ENCODE measurements at regions not wholly inside any gene's neighbourhood (a gene's known extent, or its start where the extent isn't known, plus 50 kb on each side); places are given as distances from the start of the nearest gene placed in this dataset.
"Not testable (repeated sequence)": the region's sequence is repeated elsewhere in the genome, so short reads cannot be mapped to it uniquely, and the experiment has no call there.

DNA sequence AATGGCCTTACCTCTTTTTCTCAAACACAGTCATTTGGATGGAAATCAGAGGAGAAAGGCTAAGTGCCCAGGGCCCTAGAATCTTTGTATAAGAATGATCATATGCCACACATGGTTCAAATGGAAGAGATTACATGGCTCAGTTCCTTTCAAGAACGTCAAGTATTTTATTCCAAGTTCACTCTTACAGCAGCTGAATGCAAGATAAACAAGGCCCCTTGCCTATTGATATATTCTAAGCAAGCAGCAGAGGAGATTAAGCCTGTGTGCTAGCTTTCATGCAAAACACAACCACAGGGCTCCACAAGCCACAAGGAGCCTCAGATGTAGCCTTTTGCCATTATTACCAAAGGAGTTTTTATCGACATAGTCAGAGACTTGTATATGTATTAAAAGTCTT, 55.3 kb upstream of the SLCO6A1 start:
- no peak for DNase-seq (ENCODE audit: low spot score)

DNA sequence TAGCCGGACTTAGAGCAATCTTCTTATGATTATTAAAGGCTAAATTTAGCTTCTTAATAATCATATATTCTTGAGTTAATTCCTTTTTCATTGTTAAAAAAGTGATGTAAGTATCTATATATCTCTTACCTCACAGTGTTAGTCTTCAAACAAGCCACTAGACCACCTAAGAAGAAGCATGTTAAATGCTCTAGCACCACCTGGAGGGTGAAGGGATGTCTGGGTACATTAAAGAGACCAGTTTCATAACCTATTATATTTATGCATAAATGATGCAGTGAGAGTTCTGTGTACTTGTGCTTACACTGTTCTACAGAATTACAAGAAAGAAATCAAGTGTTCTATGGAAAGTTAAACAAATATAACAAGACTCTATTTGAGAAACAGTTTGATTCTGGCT, 55.9 kb upstream of the SLCO6A1 start:
- peak; percentile 23 for DNase-seq (ENCODE audit: low spot score)

DNA sequence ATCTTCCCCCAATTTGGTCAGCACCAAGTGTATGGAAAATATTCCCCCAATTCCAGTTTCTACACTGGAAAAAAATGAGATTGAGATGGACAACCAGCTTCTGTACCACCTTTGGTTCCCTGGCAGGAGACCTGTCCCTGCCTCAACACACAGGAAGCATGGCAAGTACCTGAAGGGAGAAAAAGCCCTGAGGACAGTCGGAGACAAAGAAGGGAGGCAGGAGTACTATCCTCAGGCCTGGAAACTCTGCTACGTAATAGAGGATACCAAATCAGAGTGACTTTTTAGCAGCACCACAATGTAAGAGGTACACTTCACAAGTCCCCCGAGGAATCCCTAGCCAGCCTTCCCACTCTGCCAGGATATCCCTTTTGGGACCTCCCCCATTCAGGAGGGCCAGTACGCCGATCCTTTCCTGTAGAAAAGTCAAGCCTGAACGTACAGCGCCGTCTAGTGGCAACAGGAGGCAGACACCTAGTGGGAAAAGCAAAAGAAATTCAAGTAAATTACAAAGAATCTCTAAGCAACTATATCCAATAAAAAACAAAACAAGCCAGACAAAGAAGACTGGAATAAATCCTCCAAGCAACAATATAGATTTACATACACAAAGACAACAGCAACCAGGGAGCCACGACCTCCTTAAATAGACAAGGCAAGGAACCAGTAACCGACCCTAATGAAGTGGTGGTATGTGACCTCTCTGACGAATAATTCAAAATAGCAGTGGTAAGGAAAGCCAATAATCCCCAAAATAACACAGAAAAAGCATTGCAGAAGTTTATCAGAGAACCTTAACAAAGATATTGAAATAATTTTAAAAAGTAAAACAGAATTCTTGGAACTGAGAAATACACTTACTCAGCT, 63.3 kb upstream of the SLCO6A1 start:
- DNase-seq (ENCODE audit: low spot score): peak; percentile 48

DNA sequence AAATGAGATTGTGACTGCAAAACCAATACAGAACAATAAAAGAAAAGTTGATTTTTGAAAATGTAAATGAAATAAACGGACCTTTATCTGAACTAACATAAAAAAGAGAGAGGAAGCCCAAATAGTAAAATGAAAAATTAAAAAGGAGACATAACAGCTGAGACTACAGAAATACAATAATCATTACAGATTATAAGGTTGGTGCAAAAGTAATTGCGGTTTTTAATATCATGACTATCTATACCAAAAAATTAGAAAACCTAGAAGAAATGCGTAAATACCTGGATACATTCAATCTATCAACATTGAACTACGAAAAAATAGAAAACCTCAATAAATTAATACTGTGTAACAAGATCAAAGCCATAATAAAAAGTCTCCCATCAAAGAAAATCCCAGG, 71.9 kb upstream of the SLCO6A1 start:
- DNase-seq (ENCODE audit: low spot score): no peak

DNA sequence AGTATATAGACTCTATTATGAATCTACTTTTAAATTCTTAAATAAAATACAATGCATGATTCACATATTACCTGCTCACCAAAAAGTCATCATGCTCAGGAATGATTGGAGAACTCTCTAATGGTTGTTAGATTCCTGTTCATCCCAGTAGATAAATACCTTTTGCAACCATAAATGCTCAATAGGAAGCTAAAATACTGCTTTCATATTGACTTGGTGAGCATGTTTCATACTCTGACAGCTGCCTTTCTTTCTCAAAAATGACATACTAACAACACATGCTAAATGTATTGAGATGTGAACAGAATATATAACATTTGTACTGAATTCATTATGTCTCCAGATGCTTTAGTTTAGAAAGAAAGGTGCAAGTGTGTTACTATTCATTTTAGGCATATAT, 79.6 kb upstream of the SLCO6A1 start:
- DNase-seq (ENCODE audit: low spot score): no peak

DNA sequence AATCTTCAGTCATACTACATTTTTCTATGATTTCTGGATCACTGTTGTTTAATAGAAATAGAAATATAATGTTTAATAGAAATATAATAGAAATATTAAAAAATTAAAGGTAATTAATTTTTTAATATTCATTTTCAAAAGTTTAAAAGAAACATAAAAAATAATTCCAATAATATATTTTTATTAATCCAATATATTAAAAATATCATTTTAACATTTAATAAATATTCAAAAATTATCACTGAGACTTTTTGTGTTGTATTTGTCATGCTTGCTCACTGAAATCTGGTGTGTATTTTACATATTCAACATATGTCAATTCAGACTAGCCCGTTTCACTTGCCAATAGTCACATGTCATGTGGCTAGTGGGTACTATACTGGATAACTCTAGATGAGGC, 80.6 kb upstream of the SLCO6A1 start:
- no peak for DNase-seq (ENCODE audit: low spot score)

DNA sequence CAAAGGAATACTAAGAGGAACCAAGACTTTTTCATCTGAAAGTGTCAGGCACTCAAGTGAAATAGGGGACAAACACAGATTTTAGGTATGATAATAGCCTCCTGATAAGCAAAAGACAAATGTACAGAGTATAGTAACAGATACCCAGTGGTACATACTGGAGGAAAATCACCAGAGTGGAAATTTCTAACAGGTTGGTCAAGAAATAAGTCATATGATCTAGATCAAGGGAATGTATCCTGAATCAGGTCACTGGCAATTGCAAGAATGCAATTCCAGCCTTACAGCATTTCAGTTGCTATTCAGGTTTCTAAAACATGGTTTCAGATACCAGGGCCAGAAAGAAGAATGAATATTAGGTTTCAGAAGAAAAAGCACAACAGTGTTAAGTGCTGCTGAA, 82.2 kb upstream of the SLCO6A1 start:
- no peak for DNase-seq (ENCODE audit: low spot score)

DNA sequence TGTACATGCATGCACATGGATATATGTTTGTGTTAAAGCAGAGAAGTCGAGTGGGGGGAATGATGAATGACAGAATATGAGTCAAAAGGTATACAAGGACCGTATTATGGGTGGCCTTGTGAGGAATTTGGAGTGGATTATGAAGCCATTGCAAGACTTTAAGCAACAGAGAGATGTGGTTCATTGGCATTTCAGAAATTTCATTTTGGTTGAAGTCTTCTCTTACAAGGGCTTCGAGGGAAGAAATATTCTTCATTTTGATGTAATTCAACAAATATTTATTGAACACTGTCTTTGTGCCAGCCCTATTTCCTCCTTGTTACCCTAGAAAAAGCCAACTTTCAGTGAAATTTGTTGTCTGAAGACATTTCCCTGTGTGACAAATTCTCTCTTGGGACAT, 83.9 kb upstream of the SLCO6A1 start:
- no peak for DNase-seq (ENCODE audit: low spot score)

DNA sequence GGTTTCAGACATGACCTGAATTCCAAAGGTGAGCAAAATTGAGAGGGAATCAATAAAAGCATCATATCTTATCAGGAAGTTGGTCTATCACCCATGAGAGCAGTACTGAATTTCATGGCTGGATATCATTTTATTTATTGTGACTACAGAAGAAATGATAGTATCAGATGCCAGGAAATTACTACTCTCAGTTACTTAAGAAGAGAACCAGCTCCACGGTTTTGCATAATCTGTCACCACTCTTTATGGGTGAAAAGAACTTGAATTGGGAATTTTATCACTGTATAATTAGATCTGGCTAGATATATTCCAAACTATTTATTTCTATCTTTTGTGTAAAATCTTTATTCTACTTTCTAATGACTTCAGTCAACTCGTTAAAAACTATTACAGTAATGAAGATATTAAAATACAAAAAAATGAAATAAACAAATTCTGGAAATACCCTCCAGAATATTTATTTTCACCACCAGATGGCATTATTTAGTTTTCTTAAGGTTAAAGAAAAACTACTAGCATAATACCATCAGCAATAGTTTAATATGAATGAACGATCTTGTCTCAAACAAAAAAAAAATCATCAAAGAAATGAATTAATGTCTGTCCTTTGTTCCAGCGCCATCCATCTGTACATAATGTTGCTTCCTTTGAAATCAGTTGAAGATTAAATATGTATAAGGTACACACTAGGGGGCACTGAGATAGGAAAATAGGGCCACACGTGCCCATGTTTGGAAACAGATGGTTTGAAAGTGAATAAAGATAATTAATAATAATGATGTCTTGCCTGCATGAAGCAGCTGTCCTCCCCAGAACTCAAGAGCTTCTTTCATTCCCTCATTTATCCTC, 84.7 kb upstream of the SLCO6A1 start:
- DNase-seq (ENCODE audit: low spot score): peak; percentile 55

DNA sequence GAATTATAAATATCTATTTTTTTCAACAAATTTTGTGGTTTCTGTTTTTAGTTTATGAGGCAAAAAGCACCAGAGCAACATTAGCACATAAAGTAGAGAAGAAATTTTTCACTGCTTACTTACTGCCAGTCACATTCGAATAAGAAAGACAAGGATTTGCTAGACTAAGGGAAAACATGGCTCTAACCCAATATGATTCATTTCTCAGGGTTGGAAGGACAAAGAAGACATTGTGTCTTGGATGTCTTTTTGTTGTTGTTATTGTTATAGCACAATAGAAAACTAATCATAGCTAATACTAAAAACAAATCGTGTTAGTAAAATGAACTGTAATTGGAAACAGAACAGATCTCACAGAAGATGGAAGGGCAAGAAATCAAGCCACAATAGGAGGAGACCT, 90.9 kb upstream of the SLCO6A1 start:
- no peak for DNase-seq (ENCODE audit: low spot score)

DNA sequence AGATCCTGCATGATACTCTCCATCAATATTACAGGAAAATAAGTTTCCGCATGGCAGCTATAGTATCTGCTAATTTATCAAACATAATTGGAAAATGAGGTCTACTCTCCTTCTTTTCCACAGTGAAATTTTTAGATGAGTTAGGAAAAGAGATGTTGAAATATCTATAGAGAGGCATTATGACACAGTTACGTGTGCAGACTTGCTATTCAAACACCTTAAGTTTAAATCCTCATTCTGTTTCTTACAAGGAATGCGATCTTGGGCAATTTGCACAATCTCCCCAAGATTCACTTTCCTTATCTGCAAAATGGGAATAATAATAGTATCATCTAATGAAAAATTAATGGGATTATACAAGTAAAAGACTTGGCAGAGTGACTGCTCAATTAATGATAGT, 91.7 kb upstream of the SLCO6A1 start:
- DNase-seq (ENCODE audit: low spot score): no peak

DNA sequence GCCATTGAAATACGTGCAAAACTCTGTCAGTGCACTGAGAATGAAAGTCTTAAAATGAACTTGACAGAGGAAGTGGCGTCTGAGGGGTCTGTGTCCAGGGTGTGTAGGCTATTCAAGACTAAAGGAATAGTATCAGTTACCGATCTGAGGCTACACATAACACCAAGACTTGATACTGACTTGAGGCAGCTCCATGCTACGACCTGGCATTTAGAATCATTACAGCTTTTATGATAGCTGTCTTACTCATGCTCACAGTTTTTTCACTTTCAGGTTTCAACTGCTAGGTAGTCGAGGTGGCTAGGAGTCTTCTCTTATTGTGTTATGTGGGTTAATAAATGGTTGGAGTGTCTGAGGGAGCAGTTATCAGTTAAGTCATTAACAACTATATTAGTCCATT, 92.8 kb upstream of the SLCO6A1 start:
- no peak for DNase-seq (ENCODE audit: low spot score)

DNA sequence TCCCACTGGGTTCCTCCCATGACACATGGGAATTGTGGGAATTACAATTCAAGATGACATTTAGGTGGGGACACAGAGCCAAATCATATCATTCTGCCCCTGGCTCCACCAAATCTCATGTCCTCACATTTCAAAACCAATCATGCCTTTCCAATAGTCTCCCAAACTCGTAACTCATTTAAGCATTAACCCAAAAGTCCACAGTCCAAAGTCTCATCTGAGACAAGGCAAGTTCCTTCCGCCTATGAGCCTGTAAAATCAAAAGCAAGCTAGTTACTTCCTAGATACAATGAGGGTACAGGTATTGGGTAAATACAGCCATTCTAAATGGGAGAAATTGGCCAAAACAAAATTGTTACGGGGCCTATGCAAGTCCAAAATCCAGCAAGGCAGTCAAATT, 93.8 kb upstream of the SLCO6A1 start:
- DNase-seq (ENCODE audit: low spot score): not testable (repeated sequence)

DNA sequence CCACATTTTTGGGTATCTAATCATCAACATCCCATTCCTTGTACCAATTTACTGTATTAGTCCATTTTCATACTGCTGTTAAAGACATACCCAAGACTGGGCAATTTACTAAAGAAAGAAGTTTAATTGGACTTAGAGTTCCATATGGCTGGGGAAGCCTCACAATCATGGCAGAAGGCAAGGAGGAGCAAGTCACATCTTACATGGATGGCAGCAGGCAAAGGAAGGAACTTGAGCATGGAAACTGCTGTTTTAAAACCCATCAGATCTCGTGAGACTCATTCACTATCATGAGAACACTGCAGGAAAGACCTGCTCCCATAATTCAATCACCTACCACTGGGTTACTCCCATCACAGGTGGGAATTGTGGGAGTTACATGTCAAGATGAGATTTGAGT, 95.4 kb upstream of the SLCO6A1 start:
- no peak for DNase-seq (ENCODE audit: low spot score)

DNA sequence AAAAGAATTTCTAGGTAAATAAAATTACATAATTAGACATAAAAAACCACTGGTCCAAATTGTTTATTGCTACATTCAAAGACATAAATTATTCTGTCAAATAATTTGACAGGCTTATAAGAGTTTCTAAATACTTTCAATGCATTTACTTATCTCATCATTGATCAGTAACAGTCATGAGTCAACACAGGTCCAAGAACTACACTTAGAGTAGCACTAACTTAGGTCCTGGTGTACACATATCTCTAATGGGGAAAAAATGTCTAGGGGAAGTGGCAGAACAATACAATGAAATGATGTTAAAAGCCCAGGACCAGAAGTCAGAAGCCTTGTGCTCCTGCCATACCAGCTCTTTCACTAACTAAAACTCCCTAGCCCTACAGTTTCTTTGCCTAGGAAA, 96.5 kb upstream of the SLCO6A1 start:
- no peak for DNase-seq (ENCODE audit: low spot score)

DNA sequence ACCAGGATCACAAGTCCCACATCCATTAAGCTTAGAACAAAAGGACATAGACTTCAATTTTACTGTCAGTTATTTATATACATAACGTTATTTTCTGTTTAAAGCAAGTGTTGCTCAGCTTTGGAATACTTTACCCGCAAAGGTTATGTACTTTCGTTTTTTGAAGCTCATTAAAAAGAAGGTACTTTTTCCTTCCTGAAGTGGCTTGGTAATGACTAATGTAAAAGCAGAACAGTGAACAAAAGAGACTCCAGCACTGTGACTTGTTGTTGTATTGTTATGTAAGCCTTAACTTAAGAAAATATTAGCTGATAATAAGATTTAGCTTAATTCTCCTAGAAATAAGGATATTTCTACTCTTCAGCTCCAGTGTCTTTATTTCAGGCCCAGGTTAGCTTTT, 97.3 kb upstream of the SLCO6A1 start:
- no peak for DNase-seq (ENCODE audit: low spot score)

DNA sequence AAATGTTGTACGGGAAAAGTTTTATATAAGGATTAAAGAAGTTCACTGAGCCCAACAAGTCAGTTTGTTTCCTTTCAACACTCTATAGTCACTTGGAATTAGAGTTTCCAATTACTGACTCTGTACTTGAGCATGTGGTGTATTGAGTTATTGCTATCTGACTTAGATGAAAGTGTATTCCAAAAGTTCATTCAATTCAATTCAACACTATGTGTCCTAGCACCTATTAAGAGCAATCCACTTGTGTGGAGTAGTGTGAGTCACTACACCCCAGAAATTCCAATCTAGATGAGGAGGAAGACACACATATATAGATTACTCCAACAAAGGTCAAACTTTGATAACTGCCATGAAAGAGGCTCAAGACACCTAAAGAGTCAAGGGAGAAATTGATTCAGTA, 98.2 kb upstream of the SLCO6A1 start:
- no peak for DNase-seq (ENCODE audit: low spot score)

DNA sequence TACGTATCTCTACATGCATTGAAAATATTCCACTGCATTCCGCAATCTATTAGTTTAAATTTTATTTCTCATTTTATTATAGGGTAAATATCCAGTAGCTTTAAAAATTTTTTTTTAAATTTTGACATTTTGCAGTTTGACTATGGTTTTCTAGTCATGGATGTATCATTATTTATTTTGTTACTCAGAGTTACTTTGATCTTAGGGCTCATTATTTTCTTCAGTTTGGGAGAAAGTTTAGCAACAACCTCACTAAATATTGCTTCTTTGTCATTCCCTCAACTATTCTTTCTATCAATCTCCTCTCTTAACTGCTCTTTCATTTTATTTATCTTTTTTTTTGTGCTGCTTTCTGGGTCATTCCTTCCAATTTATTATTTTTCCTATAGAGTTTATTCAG, 100.5 kb upstream of the SLCO6A1 start:
- DNase-seq (ENCODE audit: low spot score): no peak

DNA sequence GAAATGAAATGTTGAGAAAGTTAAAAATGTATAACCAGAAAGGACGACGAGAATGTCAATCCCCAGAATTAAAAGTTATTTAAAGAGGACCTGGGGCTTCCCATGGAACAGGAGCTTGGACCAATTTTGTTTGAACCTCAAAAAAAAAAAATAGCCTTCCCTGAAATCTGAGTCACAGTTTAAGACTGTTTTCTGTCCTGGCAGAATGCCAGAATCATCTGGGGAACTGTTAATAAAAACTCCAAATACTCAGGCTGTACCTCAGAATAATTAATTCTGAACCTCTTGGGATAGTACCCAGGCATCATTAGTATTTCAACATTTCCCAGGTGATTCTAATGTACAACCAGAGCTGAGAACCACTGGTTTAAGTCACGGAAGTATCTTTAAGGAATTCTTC, 102.2 kb upstream of the SLCO6A1 start:
- DNase-seq (ENCODE audit: low spot score): no peak

DNA sequence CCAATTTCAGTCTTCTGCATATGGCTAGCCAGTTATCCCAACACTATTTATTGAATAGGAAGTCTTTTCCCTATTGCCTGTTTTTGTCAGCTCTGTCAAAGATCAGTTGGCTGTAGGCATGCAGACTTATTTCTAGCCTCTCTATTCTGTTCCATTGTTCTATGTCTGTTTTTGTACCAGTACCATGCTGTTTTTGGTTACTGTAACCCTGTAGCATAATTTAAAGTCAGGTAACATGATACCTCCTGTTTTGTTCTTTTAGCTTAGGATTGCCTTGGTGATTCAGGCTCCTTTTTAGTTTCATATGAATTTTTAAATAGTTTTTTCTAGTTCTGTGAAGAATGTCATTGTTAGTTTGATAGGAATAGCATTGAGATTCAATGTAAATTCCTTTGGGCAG, 104.9 kb upstream of the SLCO6A1 start:
- no peak for DNase-seq (ENCODE audit: low spot score)

DNA sequence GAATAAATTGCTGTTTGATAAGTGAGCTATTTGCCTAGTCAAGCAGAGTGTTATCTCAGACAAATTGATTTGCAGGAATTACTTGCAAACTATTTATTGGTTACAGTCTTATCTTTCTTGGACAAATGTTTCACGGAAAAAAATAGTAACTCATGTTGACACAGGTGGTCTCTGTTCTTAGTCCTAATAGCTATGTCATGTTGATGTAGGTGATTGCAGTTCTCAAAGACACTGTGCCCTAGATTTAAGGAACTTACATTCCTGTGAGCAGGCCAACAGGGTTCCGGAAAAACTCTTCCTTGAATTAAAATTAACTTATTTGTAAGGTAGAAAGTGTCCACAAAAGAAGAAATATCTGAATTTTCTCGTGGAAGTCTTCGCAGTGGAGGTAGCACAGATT, 109.6 kb upstream of the SLCO6A1 start:
- DNase-seq (ENCODE audit: low spot score): no peak

DNA sequence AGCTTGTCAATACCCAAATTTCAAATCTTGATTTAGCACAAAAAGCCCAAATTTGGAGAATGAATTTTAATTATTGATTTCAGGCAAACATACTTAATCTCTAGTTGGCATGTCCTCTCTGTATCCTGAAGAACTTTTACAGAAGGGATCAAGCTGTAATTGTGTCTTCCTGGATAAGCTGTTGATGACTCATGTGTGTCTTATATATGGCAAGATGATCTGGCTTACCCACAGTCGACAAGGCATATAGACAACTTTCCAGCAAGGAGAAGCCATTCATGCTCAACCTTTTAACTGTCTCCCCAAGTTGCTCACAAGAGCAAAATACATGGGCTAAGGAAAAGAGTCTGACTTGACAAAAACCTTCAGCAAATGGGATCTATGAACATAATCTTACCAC, 112.5 kb upstream of the SLCO6A1 start:
- DNase-seq (ENCODE audit: low spot score): no peak

DNA sequence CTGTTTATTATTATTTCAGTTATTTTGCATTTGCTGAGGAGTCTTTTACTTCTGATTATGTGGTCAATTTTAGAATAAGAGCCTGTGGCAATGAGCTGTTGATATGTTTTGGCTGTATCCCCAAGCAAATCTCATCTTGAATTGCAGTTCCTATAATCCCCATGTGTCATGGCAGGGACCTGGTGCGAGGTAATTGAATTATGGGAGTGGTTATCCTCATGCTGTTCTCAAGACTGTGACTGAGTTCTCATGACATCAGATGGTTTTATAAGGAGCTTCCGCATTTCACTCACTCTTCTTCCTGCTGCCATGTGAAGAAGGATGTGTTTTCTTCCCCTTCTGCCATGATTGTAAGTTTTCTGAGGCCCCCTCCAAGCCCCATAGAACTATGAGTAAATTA, 114.9 kb upstream of the SLCO6A1 start:
- no peak for DNase-seq (ENCODE audit: low spot score)
